IPS-NIHi11 (cell line): ENCODE measurements at regions not wholly inside any gene's neighbourhood (a gene's known extent, or its start where the extent isn't known, plus 50 kb on each side); places are given as distances from the start of the nearest gene placed in this dataset.
A peak's percentile ranks its signal among the peaks of the same experiment; 100 is the strongest.

Source experiments
- DNase-seq: peaks from one replicate; pipeline ENCODE4 v3.0.0; 2012; ENCODE audit warnings: mixed read lengths, low spot score

- DNase-seq, result no peak
Measured at GRCh38 chr13:79780240-79780639, 299.3 kb downstream of the NDFIP2 start.

- peak; percentile 14 for DNase-seq
Measured at GRCh38 chr13:79779761-79780160, 298.8 kb downstream of the NDFIP2 start.

DNA sequence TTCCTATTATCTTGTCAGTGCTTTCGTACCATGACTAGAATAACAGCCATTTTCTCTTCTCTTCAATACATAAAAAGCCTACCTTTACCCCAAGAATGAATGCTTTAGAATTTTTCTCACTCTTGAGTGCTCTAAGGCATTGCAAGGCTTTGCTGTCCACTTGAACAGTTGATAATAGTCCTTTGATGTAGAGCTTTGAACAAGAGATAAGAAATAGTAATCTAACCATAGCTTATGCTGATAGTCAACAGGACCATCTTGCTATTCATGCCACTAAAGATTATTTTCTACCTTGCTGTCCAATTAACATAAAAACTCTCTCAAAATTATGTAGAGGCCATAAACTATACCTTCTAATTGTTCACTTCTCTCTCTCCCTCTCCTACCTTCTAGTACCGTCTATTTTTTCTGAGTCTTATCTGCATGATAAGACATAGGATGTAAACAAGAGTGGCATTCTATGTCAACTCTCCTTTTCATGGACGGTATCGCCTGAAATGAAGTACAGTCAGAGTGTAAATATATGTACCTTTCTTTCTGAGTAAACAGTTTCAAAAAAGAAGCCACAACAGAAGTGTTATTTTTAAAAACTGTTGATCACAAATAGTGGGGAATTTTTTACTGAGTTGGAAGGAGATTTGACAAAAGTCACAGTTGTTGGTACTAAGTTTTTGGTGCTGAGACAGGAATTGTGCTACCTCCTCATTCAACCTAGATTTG is 297.9 kb downstream of the NDFIP2 start:
- no peak for DNase-seq

- DNase-seq, result no peak
Measured at GRCh38 chr13:79777504-79777903, 296.5 kb downstream of the NDFIP2 start.

- no peak for DNase-seq
Measured at GRCh38 chr13:79776531-79777295, 295.8 kb downstream of the NDFIP2 start.

GRCh38 chr13:79775830-79776229 is 294.9 kb downstream of the NDFIP2 start:
- DNase-seq, result peak; percentile 46

GRCh38 chr13:79772811-79773210 is 291.9 kb downstream of the NDFIP2 start:
- DNase-seq, result no peak

GRCh38 chr13:79771493-79771892 is 290.5 kb downstream of the NDFIP2 start:
- DNase-seq, result no peak

- DNase-seq, result no peak
Measured at GRCh38 chr13:79770056-79770455, 289.1 kb downstream of the NDFIP2 start.

DNA sequence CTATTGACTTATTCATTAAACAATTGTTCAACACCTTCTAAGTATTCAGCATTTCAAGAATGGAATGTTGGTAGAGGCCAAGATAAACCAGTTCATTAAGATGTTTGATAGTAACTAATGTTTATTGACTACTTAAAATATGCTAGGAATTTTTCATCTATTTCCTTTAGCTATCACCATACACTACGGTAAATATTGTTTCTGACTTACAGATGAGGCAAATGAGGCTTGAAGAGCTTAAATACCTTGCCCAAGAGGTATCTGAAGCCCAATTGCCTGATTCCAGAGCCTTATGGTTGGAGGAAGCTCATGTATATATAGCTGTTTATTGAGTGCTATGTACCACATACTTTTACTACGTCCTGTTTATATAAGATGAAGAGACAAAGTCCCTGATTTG is 286.2 kb downstream of the NDFIP2 start:
- no peak for DNase-seq

GRCh38 chr13:79765331-79765730 is 284.4 kb downstream of the NDFIP2 start:
- DNase-seq, result no peak

DNA sequence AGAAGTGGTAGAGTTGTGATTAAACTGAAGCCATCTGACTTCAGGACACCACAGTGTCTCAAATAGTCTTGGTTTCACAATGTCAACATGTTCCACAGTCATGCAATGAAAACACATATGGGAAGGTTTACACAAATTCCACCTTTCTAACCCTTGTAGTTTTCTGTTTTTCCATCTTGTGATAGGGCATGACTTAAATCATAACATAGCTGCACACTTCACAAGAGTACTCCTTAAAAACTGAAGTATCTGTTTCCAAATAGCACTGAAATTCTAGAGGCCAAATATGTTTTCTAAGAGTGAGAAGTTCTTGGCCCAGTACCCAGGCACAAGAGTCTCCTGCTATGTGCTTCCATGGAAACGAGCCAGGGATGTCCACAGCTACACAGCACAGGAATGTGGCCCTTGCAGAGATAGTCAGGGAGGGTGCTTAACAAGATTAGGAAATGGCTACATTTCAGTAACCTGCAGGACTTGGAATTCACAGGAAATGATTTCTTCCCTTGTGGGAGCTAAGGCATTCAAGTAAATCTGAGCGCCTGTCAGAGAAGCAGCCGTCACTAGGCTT is 269.1 kb downstream of the NDFIP2 start:
- DNase-seq, result peak; percentile 40

- DNase-seq, result no peak
Measured at GRCh38 chr13:79749566-79749965, 268.6 kb downstream of the NDFIP2 start.

DNA sequence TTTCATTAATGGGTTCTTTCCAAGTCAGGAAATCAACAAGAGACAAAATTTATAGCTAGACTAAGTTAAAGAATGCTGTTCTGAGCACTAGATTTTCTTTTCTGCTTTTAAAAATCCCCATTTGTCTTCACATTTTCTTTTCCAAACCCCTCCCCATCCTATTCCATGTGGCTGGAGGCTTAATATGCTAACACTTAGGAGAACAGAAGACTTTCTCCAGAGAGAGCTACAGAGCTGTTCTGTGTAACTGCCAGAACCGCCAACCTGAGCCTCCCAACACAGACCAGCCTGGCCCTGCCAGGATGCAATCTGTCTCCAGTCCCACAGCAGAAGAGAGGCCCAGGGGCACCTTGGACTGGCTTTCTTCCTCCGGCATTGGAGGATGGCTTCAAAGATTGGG is 264.1 kb downstream of the NDFIP2 start:
- no peak for DNase-seq

DNA sequence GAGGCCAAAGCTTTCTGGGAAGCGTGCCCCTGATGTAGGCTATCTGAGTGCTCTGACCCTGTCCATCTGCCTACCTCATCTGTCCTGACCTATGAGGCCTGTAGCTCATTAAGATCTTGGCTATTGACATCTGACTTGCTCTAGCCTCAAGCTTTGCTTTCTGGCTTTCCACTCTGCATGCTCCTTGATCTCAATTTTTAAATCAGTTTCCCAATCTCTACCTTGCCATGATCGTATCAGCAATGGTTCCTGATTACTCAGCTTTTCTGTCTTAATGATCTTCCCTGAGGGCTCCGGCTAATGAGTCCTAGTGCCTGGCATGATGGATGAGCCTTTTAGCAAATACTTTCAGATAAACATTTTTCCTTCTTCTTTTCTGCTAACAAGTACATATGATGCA is 262.0 kb downstream of the NDFIP2 start:
- DNase-seq, result no peak

DNA sequence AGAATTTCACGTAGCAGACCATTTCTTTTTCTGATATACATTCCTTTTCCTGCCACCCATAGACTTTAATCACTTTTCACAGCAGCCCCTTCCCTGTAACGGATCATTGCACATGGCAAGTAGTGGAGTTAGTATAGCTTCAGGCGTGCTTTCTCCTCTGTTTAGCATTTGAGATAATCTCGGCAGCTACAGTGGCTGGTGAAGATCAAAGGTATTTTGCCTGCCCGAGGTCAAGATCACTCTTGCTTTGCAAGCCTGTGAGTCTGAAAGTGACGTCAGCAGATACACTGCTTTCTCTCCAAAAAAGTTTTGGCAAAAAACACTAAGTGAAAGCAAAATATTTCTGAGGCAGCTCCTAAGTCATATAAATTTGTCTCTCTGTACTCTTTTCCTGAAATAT is 260.0 kb downstream of the NDFIP2 start:
- DNase-seq, result no peak

GRCh38 chr13:79736356-79736755 is 255.4 kb downstream of the NDFIP2 start:
- no peak for DNase-seq

GRCh38 chr13:79735228-79735627 is 254.3 kb downstream of the NDFIP2 start:
- no peak for DNase-seq

DNA sequence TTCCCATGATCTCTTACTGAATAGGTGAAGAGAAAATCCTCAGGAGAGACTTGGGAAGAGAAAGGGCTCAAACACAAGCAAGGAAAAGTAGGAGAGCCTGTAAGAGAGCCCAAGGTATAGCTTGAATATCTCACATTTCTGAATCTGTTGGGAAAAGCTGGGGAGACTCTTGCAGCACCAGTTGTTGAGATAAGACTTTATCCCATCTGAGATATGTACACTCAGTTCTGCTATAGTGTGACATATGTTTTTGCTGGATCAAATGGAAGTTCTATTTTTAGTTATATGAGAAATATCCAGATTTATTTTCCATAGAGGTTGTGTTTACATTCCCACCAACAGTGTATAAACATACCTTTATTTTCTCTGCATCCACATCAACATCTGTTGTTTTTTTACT is 246.1 kb downstream of the NDFIP2 start:
- no peak for DNase-seq

DNA sequence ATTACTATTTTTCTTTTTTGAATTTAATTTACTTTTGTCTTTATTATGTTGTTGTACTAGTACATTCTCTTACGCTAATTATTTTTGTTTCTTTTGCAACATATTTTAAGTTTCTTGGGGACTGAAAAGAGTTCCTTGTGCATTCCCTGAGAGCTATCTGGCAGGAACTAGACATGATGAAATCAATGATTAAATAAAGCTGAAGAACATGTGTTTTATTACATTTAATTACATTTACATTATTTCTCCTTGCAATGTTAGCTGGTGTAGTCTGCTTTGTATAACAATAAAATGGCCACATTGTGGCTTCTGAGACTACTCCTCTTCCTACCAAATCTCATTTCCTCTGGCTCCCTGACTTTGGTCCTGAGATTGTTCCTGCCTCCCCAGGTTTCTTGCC is 244.9 kb downstream of the NDFIP2 start:
- no peak for DNase-seq

DNA sequence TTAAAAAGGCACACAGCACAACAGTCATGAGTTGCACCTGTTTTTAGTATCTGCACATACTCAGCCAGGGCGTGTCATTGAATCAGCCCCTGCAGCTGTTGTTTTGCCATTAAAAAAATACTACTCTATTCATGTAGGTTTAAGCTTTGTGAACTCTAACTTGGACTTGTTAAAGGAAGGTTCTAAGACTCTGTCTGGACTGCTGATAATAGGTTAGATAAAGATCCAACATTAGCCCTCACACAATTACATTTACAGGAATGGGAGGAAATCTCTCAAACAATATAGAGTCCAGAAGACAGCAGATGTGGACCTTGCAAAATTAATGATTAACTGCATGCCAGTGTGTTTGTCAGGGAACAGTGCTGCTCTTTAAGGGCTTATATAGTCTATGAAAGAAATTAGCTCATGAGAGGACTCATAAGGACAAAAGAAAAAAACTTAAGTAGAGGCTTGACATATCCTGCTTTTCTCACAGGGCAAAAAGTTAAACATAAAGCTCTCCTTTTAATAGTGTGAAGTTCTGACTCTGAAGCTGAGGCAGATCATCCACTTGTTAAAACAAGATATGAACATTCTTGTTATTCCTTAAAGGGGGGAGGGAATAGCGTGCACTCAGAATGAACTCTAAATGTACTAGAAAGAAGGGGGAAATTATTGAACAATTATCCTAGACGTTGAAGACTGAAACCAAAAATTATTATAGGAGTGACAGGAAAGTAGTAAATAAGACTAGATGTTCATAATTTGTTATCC is 243.6 kb downstream of the NDFIP2 start:
- DNase-seq, result no peak

DNA sequence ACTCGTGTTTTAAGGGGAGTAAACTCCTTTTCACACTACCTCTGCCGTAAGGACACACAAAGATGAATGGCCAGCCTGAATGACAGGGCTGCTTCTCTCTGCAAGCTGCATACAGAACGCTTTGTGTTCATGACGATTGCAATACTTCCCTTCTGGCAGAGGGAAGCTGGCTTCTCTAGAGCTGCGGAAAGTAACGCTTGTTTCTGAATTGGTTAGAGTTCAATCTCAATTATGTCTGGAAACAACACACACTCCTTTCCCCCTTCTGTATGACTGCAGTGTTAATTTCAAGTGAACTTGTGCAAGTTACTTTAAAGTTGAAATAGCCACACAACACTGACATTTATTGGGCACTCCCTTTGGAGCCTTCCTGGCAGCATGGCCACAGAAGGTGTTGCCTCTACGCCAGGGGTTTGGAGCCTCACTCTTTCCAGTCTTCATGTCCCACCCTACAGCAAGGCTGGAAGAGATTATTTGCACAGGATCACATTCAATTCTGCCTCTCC is 242.6 kb downstream of the NDFIP2 start:
- no peak for DNase-seq
